GM12872 (cell line): ENCODE measurements at regions not wholly inside any gene's neighbourhood (a gene's known extent, or its start where the extent isn't known, plus 50 kb on each side); places are given as distances from the start of the nearest gene placed in this dataset.

Experiments used
- CTCF ChIP-seq: IDR thresholded peaks from 3 replicates; pipeline ENCODE4 v1.5.1; 2011; ENCODE audit warnings: low read depth, mild to moderate bottlenecking, low read length, moderate library complexity; ENCODE audit not compliant: insufficient read depth

GRCh38 chr14:46290706-46291105, 360.9 kb downstream of the RPL10L start:
- no peak for TF ChIP-seq CTCF

- TF ChIP-seq CTCF: no peak
Measured at GRCh38 chr14:46279776-46280175, 371.8 kb downstream of the RPL10L start.

- no peak for TF ChIP-seq CTCF
Measured at GRCh38 chr14:46279327-46279726, 372.3 kb downstream of the RPL10L start.

- TF ChIP-seq CTCF: no peak
Measured at GRCh38 chr14:46259536-46259935, 392.0 kb downstream of the RPL10L start.

GRCh38 chr14:46256381-46256780, 395.2 kb downstream of the RPL10L start:
- TF ChIP-seq CTCF: no peak

GRCh38 chr14:46250113-46250703, 401.4 kb downstream of the RPL10L start:
- peak; percentile 37 for TF ChIP-seq CTCF

- no peak for TF ChIP-seq CTCF
Measured at GRCh38 chr14:46248001-46248630, 403.5 kb downstream of the RPL10L start.
